GM12865 (cell line): ENCODE measurements at regions not wholly inside any gene's neighbourhood (a gene's known extent, or its start where the extent isn't known, plus 50 kb on each side); places are given as distances from the start of the nearest gene placed in this dataset.

Experiments used
- DNase-seq: peaks from one replicate; pipeline ENCODE4 v3.0.0; 2010; ENCODE audit warnings: low read depth
- H3K4me3 ChIP-seq: 2 replicates; pipeline ENCODE4 v1.5.1; 2011; ENCODE audit warnings: mild to moderate bottlenecking, low read depth, low read length, control low read depth
- CTCF ChIP-seq: IDR thresholded peaks from 2 replicates; pipeline ENCODE4 v1.5.1; 2011; ENCODE audit warnings: low read length, control low read depth, low read depth, inconsistent platforms; ENCODE audit not compliant: insufficient read depth; ENCODE audit errors: missing control alignments

- DNase-seq: no peak
- no peak for TF ChIP-seq CTCF
- no peak overlapping the region for H3K4me3 ChIP-seq
Observed at GRCh38 chr1:30259631-30260030, 463.8 kb downstream of the MATN1 start.

GRCh38 chr1:30258876-30259275, 464.5 kb downstream of the MATN1 start:
- no peak overlapping the region for H3K4me3 ChIP-seq
- TF ChIP-seq CTCF: no peak
- no peak for DNase-seq

GRCh38 chr1:30258471-30258870, 464.9 kb downstream of the MATN1 start:
- TF ChIP-seq CTCF: no peak
- no peak for DNase-seq
- no peak overlapping the region for H3K4me3 ChIP-seq

- TF ChIP-seq CTCF: no peak
Observed at GRCh38 chr1:30257742-30258380, 465.5 kb downstream of the MATN1 start.

GRCh38 chr1:30257322-30257721, 466.1 kb downstream of the MATN1 start:
- TF ChIP-seq CTCF: no peak
- no peak for DNase-seq
- no peak overlapping the region for H3K4me3 ChIP-seq

More at GRCh38 chr1:30257742-30258380, 465.5 kb downstream of the MATN1 start:
- H3K4me3 ChIP-seq: no peak overlapping the region
- no peak for DNase-seq

GRCh38 chr1:30256911-30257310, 466.5 kb downstream of the MATN1 start:
- no peak overlapping the region for H3K4me3 ChIP-seq
- no peak for TF ChIP-seq CTCF
- DNase-seq: no peak

GRCh38 chr1:30255111-30255724, 468.2 kb downstream of the MATN1 start:
- DNase-seq: no peak

More at GRCh38 chr1:30255111-30255724, 468.2 kb downstream of the MATN1 start:
- no peak for TF ChIP-seq CTCF
- no peak overlapping the region for H3K4me3 ChIP-seq
